ENCODE measurements at regions not wholly inside any gene's neighbourhood (a gene's known extent, or its start where the extent isn't known, plus 50 kb on each side); places are given as distances from the start of the nearest gene placed in this dataset.
"Not testable (repeated sequence)": the region's sequence is repeated elsewhere in the genome, so short reads cannot be mapped to it uniquely, and the experiment has no call there.

DNA sequence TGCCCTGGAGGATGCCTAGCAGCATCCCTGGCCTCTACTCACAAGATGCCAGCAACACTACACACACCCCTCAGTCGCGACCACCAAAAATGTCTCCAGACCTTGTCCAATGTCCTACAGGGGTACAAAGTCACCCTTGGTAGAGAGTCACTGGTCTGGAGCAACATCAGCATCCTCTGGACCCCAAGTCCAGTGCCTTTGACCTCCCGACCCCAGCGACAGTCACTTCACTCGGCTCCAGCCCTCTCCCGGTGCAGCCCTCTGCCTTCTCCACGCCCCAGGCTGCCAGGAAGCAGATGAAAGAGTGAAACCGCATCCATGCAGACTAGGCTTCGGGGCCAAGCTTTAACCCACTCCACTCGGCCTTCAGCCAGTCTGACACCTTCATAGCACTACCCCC is 92.0 kb upstream of the SRSF6 start:
- no peak for DNase-seq

DNA sequence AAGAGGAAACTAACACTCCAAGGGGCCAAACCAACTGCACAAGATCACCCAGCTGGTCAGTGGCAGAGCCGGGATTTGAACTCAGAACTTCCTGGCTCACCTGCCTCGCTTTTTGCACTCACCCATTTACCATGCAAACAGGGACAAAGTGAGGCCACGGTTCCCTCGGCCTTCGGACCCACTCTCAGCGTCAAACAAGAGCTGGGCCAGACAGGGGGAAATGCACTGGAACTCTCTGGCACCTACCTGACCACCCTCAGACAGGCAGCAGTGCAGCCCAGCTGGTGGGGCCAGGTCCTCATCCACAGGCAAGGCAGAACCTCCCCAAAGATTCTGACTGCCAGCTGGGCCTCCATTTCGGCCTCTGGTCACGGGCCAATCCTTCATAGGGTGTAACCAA is 93.7 kb upstream of the SRSF6 start:
- DNase-seq: no peak

DNA sequence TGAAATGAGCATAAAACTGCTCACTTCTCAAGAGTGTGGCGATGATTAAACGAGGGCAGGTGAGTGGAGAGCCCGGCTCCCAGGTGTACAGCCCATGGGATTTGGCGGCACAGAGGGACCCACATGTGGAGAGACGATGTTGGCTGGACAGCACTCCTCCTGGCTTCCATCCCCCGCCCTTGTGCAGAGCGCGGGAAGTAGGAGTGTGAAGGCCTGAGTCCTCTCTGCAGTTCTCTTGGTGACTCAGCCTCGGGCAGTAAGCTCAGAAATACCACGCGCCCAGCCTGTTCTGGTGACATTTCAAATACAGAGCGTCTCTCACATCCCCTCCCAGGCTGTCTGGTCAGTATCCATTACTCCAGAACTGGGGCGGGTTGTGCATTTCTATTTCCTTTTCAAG is 94.2 kb upstream of the SRSF6 start:
- DNase-seq: no peak

DNA sequence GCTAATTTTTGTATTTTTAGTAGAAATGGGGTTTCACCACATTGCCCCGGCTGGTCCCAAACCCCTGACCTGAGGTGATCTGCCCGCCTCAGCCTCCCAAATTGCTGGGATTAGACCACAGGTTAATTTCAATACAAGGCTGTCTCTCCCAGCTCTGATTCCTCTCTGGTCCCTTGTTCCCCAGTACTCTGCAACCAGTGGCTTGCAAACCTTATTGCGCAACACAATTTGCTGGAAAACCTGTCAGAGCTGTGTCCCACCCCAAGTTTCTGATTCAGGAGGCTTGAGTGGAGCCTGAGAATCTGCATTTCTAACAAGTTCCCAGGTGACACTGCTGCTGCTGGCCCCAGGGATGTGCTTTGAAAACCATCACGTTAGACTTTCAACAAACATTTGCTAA is 96.2 kb upstream of the SRSF6 start:
- no peak for DNase-seq

DNA sequence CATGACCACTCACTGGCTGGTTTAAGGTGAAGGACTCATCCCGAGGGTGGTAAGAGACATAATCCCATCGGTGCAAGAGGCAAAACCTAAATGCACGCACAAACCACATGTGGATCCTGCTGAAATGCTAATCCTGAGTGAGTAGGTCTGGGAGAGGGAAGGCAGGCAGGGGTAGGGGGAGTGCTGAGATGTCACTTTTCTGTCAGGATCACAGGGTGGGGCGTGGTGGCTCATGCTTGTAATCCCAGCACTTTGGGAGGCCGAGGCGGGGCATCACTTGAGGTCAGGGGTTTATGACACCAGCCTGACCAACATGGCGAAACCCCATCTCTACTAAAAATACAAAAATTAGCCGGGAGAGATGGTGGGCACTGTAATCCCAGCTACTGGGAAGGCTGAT is 97.7 kb upstream of the SRSF6 start:
- DNase-seq: no peak

DNA sequence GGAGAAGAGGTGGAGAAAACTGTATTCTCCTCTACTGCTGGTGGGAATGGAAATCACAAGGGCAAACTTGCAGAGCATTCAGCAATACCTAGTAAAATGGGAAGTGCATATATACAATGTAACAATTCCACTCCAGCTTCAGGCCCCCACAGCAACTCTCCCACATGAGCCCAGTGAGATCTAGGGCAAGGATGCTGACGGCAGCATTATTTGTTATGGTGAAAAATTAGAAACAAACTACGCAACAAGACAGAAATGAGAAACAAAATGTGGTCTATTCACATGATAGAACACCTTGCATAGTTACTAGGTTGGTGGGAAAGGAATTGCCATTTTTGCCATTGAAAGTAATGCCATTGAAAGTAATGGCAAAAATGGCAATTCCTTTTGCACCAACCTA is 98.9 kb upstream of the SRSF6 start:
- DNase-seq: no peak

DNA sequence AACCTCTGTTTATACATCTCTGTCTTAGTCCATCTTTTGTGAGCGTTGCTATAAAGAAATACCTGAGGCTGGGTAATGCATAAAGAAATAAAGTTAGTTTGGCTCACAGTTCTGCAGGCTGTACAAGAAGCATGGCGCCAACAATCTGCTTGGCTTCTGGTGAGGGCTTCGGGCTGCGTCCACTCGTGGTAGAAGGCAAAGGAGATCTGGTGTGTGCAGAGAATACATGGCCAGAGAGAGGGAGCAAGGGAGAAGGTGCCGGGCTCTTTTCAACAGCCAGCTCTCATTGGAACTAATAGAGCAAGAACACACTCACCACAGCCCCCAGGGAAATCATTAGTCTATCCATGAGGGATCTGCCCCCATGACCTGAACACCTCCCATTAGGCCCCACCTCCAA is 100.3 kb upstream of the SRSF6 start:
- DNase-seq: no peak

DNA sequence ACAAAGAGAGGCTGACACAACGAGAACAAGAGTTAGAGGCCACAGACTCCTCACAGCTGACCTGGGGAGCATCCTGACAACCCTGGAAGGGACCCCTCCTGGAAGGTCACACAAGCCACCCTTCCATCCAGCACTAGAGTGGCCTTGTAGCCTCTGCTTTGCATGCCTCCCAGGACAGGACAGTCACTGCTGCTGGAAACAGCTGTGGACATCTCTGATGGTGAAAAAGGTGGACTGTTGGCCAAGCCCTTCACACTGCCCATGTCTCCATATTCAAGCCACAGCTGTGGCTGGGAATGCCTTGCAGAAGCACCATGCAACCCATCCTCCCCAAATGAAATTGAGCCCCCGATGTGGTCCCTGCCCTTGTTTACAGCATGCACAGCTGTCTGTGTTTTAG is 102.1 kb upstream of the SRSF6 start:
- no peak for DNase-seq

DNA sequence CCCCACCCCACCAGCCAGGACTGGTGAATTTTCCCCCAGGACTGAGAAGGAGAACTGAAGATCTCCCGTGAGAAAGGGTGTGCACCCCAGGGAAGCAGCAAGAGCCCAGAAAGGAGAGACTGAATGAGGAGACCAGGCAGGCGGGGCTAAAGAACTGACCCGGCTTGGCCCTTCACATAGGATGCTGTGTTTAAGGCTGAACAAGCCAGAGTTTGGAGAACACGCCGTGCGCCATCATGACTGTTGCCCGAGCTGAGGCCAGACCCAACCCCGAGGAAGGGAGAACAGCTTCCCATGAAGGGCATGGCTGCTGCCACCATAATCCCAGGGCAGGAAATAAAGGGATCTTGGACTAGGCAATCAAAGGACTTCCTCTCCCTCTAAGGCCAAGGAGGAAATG is 104.7 kb upstream of the SRSF6 start:
- no peak for DNase-seq

DNA sequence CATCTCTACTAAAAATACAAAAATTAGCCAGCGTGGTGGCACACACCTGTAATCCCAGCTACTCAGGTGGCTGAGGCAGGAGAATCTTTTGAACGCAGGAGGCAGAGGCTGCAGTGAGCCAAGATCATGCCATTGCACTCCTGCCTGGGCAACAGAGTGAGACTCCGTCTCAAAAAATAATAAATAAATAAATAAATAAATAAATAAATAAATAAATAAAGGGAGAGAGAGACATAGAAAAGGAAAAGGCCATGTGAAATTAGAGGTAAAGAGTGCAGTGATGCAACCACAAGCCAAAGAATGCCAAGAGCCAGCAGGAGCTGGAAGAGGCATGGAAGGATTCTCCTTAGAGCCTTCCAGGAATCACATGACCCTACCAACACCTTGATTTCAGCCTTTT is 107.0 kb upstream of the SRSF6 start:
- not testable (repeated sequence) for DNase-seq

DNA sequence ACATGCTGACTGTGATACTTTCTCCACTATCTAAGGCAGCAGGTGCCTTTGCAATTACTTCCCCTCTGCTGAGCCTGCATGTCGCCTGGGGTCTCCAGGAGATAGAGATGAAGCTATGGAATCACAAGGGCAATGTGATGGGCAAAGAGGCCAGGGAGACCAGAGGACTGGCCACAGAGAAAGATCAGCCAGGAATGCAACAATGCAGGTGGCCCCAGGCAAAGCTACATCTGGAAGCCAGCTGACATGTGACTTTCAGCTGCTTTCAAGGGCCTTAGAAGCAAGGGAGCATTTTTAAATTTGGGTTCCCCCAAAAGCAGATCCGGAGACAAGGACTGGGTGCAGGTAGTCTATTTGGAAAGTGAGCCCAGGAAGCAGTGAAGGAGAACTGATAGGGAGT is 107.9 kb upstream of the SRSF6 start:
- no peak for DNase-seq

DNA sequence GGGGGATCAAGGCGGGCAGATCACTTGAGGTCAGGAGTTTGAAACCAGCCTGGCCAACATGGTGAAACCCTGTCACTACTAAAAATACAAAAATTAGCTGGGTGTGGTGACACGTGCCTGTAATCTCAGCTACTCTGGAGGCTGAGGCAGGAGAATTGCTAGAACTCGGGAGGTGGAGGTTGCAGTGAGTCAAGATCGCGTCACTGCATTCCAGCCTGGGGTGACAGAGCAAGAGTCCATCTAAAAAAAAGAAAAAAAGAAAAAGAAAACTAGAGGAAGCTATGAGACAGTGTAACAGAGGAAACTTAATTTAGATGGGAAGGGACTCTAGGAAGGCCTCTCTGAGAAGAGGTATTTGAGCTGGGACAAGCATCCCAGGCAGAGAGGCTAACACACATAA is 109.9 kb upstream of the SRSF6 start:
- not testable (repeated sequence) for DNase-seq

DNA sequence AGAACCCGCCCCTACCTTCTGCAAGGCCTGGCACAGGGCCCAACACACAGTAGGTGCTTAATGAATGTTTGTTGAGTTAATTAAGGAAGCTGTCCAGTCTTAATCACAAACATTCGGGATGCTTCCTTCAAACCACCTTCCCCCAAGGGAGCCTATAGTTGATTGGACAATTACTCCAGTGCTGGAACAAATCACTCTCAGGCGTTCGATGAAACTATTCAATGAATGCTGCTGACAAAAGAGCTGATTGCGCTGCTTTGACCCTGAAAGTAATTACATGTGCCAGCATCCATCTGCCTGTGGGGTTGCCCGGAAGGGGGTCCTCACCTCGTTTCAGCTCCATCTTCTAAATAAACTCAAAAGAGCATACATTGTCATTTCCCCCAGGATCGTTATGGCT is 112.0 kb upstream of the SRSF6 start:
- DNase-seq: no peak

DNA sequence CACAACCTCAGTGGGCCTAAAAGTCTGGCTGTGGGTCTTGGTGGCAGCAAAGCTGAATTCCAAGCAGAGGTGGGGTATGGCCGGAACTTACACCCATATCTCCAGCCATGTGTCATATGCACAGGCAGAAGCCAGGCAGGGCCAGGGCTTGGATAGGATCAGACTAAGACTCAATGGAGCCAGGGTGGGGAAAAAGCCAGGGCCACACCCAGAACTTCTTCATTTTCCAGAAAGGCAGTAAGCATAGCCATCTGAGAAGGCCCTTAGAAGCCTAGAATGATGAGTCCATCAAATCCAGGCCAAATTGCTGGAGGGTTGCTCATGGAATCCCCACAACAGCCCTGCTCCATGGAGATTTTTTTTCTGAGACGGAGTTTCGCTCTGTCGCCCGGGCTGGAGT is 116.2 kb upstream of the SRSF6 start:
- no peak for DNase-seq

DNA sequence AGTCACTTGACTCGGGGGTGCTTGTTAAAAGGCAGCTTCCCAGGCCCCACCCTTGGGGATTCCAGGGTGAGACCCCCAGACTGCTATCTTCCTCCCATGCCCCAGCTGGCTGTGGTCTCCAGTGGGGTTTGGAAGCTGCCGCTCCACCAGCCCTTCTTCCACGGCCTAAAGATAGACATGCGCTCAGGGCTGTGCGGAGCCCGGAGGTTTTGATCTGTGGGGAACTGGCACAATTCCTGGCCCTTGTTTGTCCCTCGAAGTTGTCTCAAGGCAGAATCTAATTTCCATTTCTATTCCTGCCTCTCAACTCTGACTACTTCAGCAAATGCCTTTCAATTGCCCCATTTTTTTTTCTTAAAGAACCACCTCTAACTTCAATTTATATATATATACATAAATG is 120.7 kb upstream of the SRSF6 start:
- DNase-seq: peak in 1 of 56 donors; percentile 5

DNA sequence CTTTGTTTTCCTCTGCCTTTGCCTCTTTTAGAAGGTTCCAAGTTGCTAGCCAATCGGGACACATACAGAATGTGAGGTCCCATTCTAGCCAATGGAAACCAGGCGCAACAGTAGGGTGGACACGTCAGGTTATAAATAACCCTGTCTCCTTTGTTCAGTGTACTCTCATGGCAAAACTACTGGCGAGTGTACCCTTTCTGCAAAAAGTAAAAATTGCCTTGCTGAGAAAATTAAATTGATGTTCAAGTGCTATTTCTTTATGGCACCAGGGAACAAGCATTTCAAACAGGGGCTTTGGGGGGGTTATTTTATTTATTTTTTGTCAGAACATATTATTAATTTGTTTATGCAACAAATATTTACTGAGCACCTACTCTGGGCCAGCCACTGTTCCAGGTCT is 123.6 kb upstream of the SRSF6 start:
- DNase-seq: no peak

DNA sequence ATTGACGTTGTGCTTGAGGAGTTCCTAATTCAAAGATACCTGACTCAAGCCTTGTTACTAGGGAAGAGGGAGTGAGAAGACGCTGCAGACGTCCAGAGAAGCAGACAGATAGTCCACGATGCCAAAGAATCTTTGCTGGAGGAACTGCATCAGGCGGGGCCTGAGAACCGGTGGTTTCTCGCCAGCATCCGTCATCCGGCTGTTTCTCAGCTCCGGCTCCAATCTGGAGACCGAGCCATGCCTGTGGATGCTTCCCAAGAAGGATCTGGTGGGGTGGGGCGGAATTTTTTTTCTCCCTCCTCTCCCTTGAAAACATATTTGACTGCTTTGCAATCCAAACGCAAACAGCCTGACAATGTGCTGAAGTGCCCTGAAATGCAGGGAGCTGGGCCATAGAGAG is 125.8 kb upstream of the SRSF6 start:
- DNase-seq: peak in 11 of 56 donors; percentile 0 to 24 (median 5)

DNA sequence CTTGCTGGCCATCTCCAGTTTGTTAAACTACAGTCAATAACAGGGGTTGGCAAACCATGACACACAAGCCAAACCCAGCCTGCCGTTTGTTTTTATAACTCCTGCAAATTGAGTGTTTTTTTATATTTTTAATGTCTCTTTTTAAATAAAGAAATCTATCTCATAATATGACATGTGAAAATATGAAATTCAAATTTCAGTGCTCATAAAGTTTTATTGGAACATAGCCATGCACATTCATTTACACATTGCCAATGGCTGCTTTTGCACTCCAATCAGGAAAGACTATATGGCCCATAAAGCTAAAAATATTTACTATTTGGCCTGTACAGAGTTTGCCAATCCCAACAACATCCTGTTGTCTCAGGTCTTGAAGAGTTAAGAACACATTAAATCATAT is 129.0 kb upstream of the SRSF6 start:
- DNase-seq: no peak

DNA sequence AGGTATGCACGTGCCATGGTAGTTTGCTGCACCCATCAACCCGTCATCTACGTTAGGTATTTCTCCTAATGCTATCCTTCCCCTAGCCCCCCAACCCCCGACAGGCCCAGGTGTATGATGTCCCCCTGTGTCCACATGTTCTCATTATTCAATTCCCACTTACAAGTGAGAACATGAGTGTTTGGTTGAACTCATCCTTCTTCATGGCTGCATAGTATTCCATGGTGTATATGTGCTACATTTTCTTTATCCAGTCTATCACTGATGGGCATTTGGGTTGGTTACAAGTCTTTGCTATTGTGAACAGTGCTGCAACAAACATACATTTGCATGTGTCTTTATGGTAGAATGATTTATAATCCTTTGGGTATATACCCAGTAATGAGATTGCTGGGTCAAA is 130.5 kb upstream of the SRSF6 start:
- not testable (repeated sequence) for DNase-seq

DNA sequence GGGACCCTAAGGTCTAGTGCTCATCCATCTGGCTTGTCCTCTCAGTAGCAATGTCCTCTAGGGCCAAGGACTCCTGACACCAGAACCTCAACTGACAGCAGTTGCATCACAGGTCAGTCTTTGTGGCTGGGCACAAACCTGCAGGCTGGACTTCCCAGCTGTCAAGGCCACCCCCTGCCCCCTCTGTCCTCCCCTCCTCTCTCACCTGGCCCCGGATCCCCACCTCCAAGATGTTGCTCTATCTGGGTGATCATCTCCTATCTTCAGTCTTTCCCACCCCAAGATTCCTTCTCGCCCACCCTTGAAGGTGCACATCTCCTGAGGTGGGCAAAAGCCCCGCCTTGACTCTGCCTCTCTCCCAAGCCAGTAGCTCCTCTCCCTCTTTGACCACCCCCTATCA is 131.8 kb upstream of the SRSF6 start:
- no peak for DNase-seq

DNA sequence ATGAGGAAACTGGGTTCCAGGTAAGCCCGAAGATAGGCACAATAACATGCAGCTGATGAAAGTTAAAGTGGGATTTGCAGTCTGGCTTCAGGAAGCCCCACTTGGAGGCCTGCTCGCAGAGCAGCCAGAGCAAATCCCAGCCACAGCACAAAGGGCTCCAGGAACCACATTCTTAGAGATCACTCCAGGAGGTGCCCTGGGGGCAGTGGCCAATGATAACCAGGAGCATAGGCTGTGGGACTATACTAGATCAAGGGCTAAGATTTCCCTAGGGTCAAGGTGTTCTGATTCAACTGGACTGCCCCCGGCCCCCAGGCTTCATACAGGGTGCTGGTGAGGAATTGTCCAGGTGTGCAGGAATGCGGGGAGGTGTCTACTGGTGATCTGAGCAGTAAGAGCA is 133.9 kb upstream of the PTPRT start:
- DNase-seq: no peak

DNA sequence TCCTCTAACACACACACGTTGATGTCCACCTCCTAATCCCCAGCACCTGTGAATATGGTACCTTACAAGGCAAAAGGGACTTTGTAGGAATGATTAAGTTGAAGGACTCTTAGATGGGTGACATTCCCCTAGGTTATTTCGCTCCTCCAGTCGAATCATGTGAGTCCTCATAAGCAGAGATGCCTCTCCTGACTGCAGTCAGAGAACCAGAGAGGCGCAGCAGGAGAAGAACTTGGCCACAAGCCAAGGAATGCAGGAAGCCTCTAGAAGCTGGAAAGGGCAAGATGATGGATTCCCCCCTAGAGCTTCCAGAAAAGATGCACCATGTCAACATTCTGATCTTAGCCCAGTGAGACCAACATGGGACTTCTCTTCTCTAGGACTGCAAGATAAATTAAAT is 133.1 kb upstream of the PTPRT start:
- peak in 1 of 56 donors; percentile 17 for DNase-seq

DNA sequence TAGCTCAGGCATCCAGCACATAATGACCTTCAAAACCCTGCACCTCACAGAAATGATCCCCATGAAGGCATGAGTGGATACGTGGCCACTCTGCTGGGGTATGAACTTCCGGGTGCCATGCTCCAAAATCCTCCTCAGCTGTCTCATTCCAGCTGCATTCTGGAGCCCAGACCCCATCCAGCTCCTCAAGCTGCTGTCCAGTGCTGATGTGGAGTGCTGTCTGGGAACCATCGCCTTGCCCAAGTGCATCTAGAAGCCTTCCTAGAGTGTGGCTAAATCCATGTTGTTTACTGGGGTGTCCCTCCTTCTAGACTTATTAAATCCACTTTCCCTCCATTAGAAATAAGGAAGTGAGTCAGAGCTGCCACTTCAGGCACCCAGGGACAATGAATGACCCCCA is 130.8 kb upstream of the PTPRT start:
- DNase-seq: no peak

DNA sequence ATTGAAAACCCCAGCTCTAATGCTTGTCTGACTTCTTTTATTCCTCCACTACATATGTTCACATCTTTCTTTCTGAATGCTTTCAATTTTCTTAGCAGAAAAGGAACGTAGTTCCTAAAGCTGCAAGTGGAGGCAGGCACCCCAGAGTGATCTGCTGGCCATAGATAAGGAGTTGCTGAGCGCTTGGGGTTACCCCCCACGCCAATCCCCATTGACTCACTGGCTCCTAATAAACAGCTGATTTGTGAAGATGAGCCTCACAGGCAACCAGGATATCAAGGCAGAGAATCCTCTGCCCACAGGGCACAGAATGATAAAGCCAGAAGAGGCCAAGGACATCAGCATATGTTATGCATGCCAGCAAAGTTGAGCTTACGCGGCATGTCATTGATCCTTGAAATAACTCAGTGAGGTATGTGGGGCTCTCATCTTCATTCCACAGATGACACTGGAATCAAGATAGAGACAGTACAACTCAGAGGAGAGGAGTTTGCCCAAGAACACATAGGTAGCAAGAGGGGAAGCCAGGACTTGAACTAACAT is 129.1 kb upstream of the PTPRT start:
- DNase-seq: no peak

DNA sequence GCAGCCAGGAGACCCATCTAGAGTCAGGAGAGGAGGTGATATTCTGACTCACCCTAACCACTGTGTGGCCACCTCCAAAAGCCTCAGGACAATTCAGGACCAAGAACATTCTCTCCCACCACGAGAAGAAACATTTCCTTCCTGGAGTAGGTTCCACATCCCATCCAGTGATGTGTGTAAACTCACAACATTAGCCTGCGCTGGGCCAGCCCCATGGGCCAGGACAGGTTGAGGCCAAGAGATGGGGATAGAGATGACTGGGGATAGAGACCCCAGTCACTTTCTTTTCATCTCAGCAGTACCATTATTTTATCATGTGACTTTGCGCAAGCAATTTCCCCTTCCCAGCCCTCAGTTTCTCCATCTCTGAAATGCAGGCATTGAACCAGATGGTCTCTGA is 126.6 kb upstream of the PTPRT start:
- no peak for DNase-seq
